ENCODE measurements at regions not wholly inside any gene's neighbourhood (a gene's known extent, or its start where the extent isn't known, plus 50 kb on each side); places are given as distances from the start of the nearest gene placed in this dataset.
"Not testable (repeated sequence)": the region's sequence is repeated elsewhere in the genome, so short reads cannot be mapped to it uniquely, and the experiment has no call there.

DNA sequence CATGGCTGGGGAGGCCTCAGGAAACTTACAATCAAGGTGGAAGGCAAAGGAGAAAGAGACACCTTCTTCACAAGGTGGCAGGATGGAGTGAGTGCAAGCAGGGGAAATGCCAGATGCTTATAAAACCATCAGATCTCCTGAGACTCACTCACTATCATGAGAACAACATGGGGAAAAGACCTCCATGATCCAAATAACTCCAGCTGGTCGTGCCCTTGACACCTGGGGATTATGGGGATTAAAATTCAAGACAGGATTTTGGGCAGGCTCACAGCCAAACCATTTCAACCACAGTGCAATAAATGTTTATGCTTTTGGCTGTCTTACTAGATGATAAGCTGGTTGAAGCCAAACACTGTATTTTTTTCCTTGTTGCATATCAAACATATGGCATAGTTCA lies 1112.4 kb downstream of the STIM2 start:
- Histone ChIP-seq H3K4me1 (replicated peaks; ENCODE audit: insufficient read depth) (no peaks in the 10 kb centered on the region), H3K27ac (no peak overlapping the region), H3F3A (ENCODE audit: insufficient read depth, low read depth) (no peaks in the 10 kb centered on the region), H4K20me1 (ENCODE audit: insufficient read depth) (no peaks in the 10 kb centered on the region), H3K4me2 (no peak overlapping the region), H3K79me2 (ENCODE audit: low read depth) (no peaks in the 10 kb centered on the region), H3K36me3 (ENCODE audit: low read depth) (no peaks in the 10 kb centered on the region), H3K9me3 (ENCODE audit: insufficient read depth, low read depth) (no peaks in the 10 kb centered on the region), H3K27me3 (ENCODE audit: insufficient read depth, low read depth) (no peaks in the 10 kb centered on the region), H2AFZ (no peak overlapping the region), H3K4me3 (no peak overlapping the region), H3K9me2 (ENCODE audit: insufficient read depth) (no peaks in the 10 kb centered on the region)
- no peak for TF ChIP-seq EZH2 (IDR thresholded peaks at IDR 0.05; ENCODE audit: low read depth)
- TF ChIP-seq, protein P1, sequence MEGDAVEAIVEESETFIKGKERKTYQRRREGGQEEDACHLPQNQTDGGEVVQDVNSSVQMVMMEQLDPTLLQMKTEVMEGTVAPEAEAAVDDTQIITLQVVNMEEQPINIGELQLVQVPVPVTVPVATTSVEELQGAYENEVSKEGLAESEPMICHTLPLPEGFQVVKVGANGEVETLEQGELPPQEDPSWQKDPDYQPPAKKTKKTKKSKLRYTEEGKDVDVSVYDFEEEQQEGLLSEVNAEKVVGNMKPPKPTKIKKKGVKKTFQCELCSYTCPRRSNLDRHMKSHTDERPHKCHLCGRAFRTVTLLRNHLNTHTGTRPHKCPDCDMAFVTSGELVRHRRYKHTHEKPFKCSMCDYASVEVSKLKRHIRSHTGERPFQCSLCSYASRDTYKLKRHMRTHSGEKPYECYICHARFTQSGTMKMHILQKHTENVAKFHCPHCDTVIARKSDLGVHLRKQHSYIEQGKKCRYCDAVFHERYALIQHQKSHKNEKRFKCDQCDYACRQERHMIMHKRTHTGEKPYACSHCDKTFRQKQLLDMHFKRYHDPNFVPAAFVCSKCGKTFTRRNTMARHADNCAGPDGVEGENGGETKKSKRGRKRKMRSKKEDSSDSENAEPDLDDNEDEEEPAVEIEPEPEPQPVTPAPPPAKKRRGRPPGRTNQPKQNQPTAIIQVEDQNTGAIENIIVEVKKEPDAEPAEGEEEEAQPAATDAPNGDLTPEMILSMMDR (conservative IDR thresholded peaks at IDR 0.05) = no peak
- ChIA-PET CTCF (no interaction called here), POLR2A (ENCODE audit: unreplicated experiment) (no interaction called here)
- intact Hi-C loops (cut with micrococcal nuclease; ENCODE audit: unreplicated experiment) = no loop called here
- no peak for DNase-seq
- no TSS peak for BruUV-seq (replicated peaks)

GRCh38 chr4:27973700-27974099 lies 1113.1 kb downstream of the STIM2 start:
- no peak overlapping the region for H3K4me2 ChIP-seq
- no peaks in the 10 kb centered on the region for H3F3A ChIP-seq (ENCODE audit: insufficient read depth, low read depth)
- H2AFZ ChIP-seq = no peak overlapping the region
- H3K27me3 ChIP-seq (ENCODE audit: insufficient read depth, low read depth) = no peaks in the 10 kb centered on the region
- no peak for DNase-seq
- no peaks in the 10 kb centered on the region for H3K4me1 ChIP-seq (replicated peaks; ENCODE audit: insufficient read depth)
- TF ChIP-seq EZH2 (IDR thresholded peaks at IDR 0.05; ENCODE audit: low read depth) = no peak
- no peaks in the 10 kb centered on the region for H4K20me1 ChIP-seq (ENCODE audit: insufficient read depth)
- ChIA-PET CTCF (no interaction called here), POLR2A (ENCODE audit: unreplicated experiment) (no interaction called here)
- no peak overlapping the region for H3K27ac ChIP-seq
- BruUV-seq (replicated peaks) = no TSS peak
- no peak overlapping the region for H3K4me3 ChIP-seq
- no peaks in the 10 kb centered on the region for H3K36me3 ChIP-seq (ENCODE audit: low read depth)
- H3K9me3 ChIP-seq (ENCODE audit: insufficient read depth, low read depth) = no peaks in the 10 kb centered on the region
- H3K9me2 ChIP-seq (ENCODE audit: insufficient read depth) = no peaks in the 10 kb centered on the region
- no peaks in the 10 kb centered on the region for H3K79me2 ChIP-seq (ENCODE audit: low read depth)
- intact Hi-C loops (cut with micrococcal nuclease; ENCODE audit: unreplicated experiment) = no loop called here

DNA sequence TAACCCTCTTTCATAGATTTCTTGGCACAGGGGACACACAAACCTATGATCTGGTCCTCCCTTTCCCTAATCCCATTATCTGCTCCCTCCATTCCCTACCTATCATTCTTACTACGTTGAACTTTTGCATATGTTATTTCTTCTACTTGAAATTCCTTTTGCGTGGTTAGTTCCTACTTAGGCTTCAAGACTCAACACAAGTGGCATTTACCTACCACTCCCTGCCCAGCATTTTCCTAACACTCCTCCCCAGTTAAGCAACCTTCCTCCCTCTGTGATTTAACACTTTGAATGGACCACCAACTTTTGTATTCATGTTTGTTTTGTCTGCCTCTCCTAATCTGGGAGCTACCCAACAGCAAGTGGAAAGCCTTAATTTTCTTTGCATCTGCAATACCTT lies 1113.7 kb downstream of the STIM2 start:
- no peaks in the 10 kb centered on the region for H3K79me2 ChIP-seq (ENCODE audit: low read depth)
- H4K20me1 ChIP-seq (ENCODE audit: insufficient read depth) = no peaks in the 10 kb centered on the region
- CTCF ChIA-PET = no interaction called here
- H3K4me2 ChIP-seq = no peak overlapping the region
- no TSS peak for BruUV-seq (replicated peaks)
- TF ChIP-seq, protein P1 (conservative IDR thresholded peaks at IDR 0.05) = no peak
- no peak for TF ChIP-seq EZH2 (IDR thresholded peaks at IDR 0.05; ENCODE audit: low read depth)
- no peaks in the 10 kb centered on the region for H3F3A ChIP-seq (ENCODE audit: insufficient read depth, low read depth)
- no peak for DNase-seq
- no peak overlapping the region for H3K4me3 ChIP-seq
- POLR2A ChIA-PET (ENCODE audit: unreplicated experiment) = no interaction called here
- no peak overlapping the region for H2AFZ ChIP-seq
- no peaks in the 10 kb centered on the region for H3K9me2 ChIP-seq (ENCODE audit: insufficient read depth)
- no peaks in the 10 kb centered on the region for H3K27me3 ChIP-seq (ENCODE audit: insufficient read depth, low read depth)
- intact Hi-C loops (cut with micrococcal nuclease; ENCODE audit: unreplicated experiment) = no loop called here
- no peaks in the 10 kb centered on the region for H3K4me1 ChIP-seq (replicated peaks; ENCODE audit: insufficient read depth)
- H3K27ac ChIP-seq = no peak overlapping the region
- H3K36me3 ChIP-seq (ENCODE audit: low read depth) = no peaks in the 10 kb centered on the region
- no peaks in the 10 kb centered on the region for H3K9me3 ChIP-seq (ENCODE audit: insufficient read depth, low read depth)

DNA sequence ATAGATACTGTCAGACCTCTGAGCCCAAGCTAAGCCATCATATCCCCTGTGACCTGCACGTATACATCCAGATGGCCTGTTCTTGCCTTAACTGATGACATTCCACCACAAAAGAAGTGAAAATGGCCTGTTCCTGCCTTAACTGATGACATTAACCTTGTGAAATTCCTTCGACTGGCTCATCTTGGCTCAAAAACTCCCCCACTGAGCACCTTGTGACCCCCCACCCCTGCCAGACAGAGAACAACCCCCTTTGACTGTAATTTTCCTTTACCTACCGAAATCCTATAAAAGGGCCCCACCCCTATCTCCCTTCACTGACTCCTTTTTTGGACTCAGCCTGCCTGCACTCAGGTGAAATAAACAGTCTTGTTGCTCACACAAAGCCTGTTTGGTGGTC lies 1114.2 kb downstream of the STIM2 start:
- BruUV-seq (replicated peaks); DNase-seq; CTCF ChIA-PET; H3K4me3 ChIP-seq; H3K9me2 ChIP-seq (ENCODE audit: insufficient read depth); H4K20me1 ChIP-seq (ENCODE audit: insufficient read depth); H3K9me3 ChIP-seq (ENCODE audit: insufficient read depth, low read depth); intact Hi-C loops (cut with micrococcal nuclease; ENCODE audit: unreplicated experiment); H3K27ac ChIP-seq; H3K79me2 ChIP-seq (ENCODE audit: low read depth); H3K4me1 ChIP-seq (replicated peaks; ENCODE audit: insufficient read depth); POLR2A ChIA-PET (ENCODE audit: unreplicated experiment); H3F3A ChIP-seq (ENCODE audit: insufficient read depth, low read depth); H3K4me2 ChIP-seq; H3K36me3 ChIP-seq (ENCODE audit: low read depth); H3K27me3 ChIP-seq (ENCODE audit: insufficient read depth, low read depth); H2AFZ ChIP-seq: not testable (repeated sequence)

GRCh38 chr4:27978427-27979109 lies 1117.9 kb downstream of the STIM2 start:
- H3K27me3 ChIP-seq (ENCODE audit: insufficient read depth, low read depth); H3K79me2 ChIP-seq (ENCODE audit: low read depth); H3F3A ChIP-seq (ENCODE audit: insufficient read depth, low read depth); CTCF ChIA-PET; H3K9me2 ChIP-seq (ENCODE audit: insufficient read depth); DNase-seq; H3K36me3 ChIP-seq (ENCODE audit: low read depth); H2AFZ ChIP-seq; H3K4me1 ChIP-seq (replicated peaks; ENCODE audit: insufficient read depth); H3K27ac ChIP-seq; H3K4me2 ChIP-seq; H4K20me1 ChIP-seq (ENCODE audit: insufficient read depth); BruUV-seq (replicated peaks); POLR2A ChIA-PET (ENCODE audit: unreplicated experiment); H3K9me3 ChIP-seq (ENCODE audit: insufficient read depth, low read depth); intact Hi-C loops (cut with micrococcal nuclease; ENCODE audit: unreplicated experiment); H3K4me3 ChIP-seq: not testable (repeated sequence)
